Smooth muscle cell (in vitro differentiated cells): ENCODE measurements at regions not wholly inside any gene's neighbourhood (a gene's known extent, or its start where the extent isn't known, plus 50 kb on each side); places are given as distances from the start of the nearest gene placed in this dataset.

Experiments used
- DNase-seq: peaks from one replicate; lab custom pipeline; 2025; ENCODE audit not compliant: unreplicated experiment; lab: John Stamatoyannopoulos, UW
- H2AFZ ChIP-seq: fragments of 200-600 bp; sonication (generic); 2 replicates; pipeline ENCODE4 v1.6.0; 2016; ENCODE audit warnings: antibody characterized with exemption, low read depth, mild to moderate bottlenecking
- H3F3A ChIP-seq: fragments of 200-600 bp; sonication (generic); 2 replicates; pipeline ENCODE4 v1.6.0; 2017; ENCODE audit warnings: antibody characterized with exemption, low read depth
- H3K27ac ChIP-seq: fragments of 200-600 bp; sonication (generic); 2 replicates; pipeline ENCODE4 v1.5.1; 2016; ENCODE audit warnings: low read depth, mild to moderate bottlenecking
- H3K27me3 ChIP-seq: fragments of 200-600 bp; sonication (generic); 2 replicates; pipeline ENCODE4 v1.6.1; 2016; ENCODE audit warnings: low read depth, mild to moderate bottlenecking
- H3K36me3 ChIP-seq: fragments of 200-600 bp; sonication (generic); 2 replicates; pipeline ENCODE4 v1.5.1; 2016; ENCODE audit warnings: low read depth
- H3K4me1 ChIP-seq: fragments of 200-600 bp; sonication (generic); 2 replicates; pipeline ENCODE4 v1.5.1; 2016; ENCODE audit warnings: low read depth
- H3K4me2 ChIP-seq: fragments of 200-600 bp; sonication (generic); 2 replicates; pipeline ENCODE4 v1.6.0; 2016; ENCODE audit warnings: mild to moderate bottlenecking
- H3K4me3 ChIP-seq: fragments of 200-600 bp; sonication (generic); 2 replicates; pipeline ENCODE4 v1.5.1; 2016; ENCODE audit warnings: mild to moderate bottlenecking
- H3K79me2 ChIP-seq: fragments of 200-600 bp; sonication (generic); 2 replicates; pipeline ENCODE4 v1.6.0; 2016; ENCODE audit warnings: low read depth, mild to moderate bottlenecking
- H3K9ac ChIP-seq: fragments of 200-600 bp; sonication (generic); 2 replicates; pipeline ENCODE4 v1.6.0; 2016; ENCODE audit warnings: low read depth
- H3K9me3 ChIP-seq: fragments of 200-600 bp; sonication (generic); replicated peaks from 2 replicates; pipeline ENCODE4 v1.5.1; 2016; ENCODE audit warnings: low read depth
- H4K20me1 ChIP-seq: fragments of 200-600 bp; sonication (generic); 2 replicates; pipeline ENCODE4 v1.6.0; 2016; ENCODE audit warnings: low read depth
- WGBS: methylation state at CpG from one replicate; pipeline ENCODE4 v1.1.7; 2016; ENCODE audit warnings: low lambda C conversion rate; 5-methylcytosine and 5-hydroxymethylcytosine counted together
- TF ChIP-seq, protein P1 (sequence below): fragments of 200-600 bp; sonication (generic); IDR thresholded peaks from 2 replicates; pipeline ENCODE4 v1.5.1; 2017; ENCODE audit warnings: borderline replicate concordance, mild to moderate bottlenecking, antibody characterized with exemption; ENCODE audit not compliant: insufficient read depth, poor library complexity, severe bottlenecking

DNA sequence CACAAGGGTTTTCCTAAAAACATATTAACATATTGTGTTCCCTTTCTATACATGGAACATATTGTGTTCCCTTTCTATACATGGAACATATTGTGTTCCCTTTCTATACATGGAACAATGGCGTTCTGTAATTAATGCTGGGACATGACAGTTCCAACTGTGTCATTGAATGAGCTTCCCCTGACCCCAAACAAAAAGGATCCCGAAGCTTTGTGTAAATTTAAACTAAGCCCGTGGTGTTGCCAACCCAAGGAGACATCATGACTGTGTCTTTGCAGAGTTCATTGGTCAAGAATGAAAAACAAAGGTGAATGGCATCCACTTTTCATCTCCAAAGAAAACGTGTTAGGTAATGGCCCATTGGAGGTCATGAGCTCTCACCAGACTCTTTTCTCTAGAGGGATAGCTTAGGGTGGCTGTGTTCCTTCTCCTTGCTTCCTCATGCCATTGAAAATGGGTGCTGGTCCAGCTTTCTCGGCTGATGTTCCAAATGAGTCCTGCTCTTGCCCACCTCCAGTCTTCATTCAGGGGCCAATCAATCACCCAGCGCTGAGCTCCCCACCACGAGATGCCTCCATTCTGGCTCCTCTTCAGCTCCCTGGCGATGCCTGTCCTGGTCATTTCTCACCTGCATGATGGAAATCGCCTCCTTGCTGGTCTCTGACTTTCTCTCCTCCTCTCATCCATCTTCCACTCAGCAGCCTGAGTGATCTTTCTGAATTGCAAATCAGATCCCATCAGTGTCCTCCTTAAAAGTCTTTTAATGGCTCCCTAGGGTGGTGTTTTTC is 156.1 kb downstream of the VRK1 start:
- Histone ChIP-seq H3K36me3 (no peaks in the 10 kb centered on the region), H3F3A (no peaks in the 10 kb centered on the region), H3K4me1 (no peaks in the 10 kb centered on the region), H3K9ac (no peak overlapping the region), H4K20me1 (no peaks in the 10 kb centered on the region), H2AFZ (no peak overlapping the region), H3K4me2 (no peak overlapping the region), H3K27ac (no peak overlapping the region), H3K27me3 (no peaks in the 10 kb centered on the region), H3K9me3 (no peaks in the 10 kb centered on the region), H3K79me2 (no peaks in the 10 kb centered on the region), H3K4me3 (no peak overlapping the region)
- TF ChIP-seq, protein P1, sequence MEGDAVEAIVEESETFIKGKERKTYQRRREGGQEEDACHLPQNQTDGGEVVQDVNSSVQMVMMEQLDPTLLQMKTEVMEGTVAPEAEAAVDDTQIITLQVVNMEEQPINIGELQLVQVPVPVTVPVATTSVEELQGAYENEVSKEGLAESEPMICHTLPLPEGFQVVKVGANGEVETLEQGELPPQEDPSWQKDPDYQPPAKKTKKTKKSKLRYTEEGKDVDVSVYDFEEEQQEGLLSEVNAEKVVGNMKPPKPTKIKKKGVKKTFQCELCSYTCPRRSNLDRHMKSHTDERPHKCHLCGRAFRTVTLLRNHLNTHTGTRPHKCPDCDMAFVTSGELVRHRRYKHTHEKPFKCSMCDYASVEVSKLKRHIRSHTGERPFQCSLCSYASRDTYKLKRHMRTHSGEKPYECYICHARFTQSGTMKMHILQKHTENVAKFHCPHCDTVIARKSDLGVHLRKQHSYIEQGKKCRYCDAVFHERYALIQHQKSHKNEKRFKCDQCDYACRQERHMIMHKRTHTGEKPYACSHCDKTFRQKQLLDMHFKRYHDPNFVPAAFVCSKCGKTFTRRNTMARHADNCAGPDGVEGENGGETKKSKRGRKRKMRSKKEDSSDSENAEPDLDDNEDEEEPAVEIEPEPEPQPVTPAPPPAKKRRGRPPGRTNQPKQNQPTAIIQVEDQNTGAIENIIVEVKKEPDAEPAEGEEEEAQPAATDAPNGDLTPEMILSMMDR: no peak
- 93% methylated on average over 9 of the region's 9 CpGs for WGBS
- DNase-seq: no peak

DNA sequence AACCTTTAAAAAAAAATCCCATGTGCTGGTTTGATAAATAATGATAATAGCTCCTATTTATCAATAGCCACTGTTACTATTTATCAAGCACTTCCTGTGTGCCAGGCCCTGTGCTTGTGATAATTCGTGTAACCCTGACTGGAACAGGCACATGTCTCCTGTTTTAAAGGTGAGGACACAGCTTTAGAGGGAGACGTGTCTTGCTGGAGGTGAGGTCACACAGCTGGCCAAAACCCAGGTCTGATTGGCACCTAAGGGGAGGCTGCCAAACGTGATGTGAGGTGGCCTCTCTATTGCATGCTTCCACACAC is 156.6 kb downstream of the VRK1 start:
- Histone ChIP-seq H3K9ac (no peak overlapping the region), H3K79me2 (no peaks in the 10 kb centered on the region), H3K27me3 (no peaks in the 10 kb centered on the region), H3K36me3 (no peaks in the 10 kb centered on the region), H3F3A (no peaks in the 10 kb centered on the region), H3K9me3 (no peaks in the 10 kb centered on the region), H2AFZ (no peak overlapping the region), H3K4me3 (no peak overlapping the region), H3K4me2 (no peak overlapping the region), H4K20me1 (no peaks in the 10 kb centered on the region), H3K4me1 (no peaks in the 10 kb centered on the region), H3K27ac (no peak overlapping the region)
- TF ChIP-seq, protein P1: no peak
- no peak for DNase-seq
- 91% methylated on average over 3 of the region's 3 CpGs for WGBS

DNA sequence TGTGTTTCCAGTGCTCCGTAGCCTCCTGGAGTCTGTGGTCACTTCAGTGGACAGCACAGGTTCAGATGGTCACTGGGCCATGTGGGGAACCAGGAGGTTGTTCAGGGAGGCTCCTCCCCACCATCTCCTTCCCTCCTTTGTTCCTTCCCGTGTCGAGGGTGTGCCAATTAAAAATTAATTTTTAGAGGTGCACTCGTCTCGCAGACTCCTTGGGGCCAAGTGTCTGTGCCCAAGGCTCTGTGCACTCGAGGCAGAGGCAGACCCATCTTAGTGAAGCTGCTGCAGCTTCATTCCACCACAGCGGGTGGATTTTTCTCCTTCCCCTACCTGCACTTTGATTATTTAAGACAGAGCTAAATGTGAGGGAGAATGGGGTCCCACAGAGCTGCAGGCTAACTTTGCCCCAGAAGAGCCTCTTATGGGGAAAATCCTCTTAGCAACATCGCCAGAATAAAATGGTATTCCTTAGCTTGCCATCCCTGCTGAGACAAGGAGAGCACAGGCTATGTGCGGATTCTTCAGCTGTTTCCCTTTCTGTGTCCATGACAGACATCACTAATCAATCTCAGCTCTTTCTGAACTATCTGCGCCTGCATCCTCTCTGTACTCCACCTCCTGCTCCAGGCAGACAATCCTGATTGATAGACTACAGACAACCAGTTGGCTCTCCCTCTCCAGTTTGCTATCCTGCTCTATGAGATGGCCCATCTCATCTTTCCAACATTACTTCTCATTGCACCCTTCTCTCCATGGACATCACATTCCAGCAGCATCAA is 159.5 kb downstream of the VRK1 start:
- Histone ChIP-seq H3K36me3 (no peaks in the 10 kb centered on the region), H3K9ac (no peak overlapping the region), H3K9me3 (no peaks in the 10 kb centered on the region), H3K27me3 (no peaks in the 10 kb centered on the region), H3K27ac (no peak overlapping the region), H3K79me2 (no peaks in the 10 kb centered on the region), H2AFZ (no peak overlapping the region), H3K4me2 (no peak overlapping the region), H3K4me3 (no peak overlapping the region), H3K4me1 (no peaks in the 10 kb centered on the region), H4K20me1 (no peaks in the 10 kb centered on the region), H3F3A (no peaks in the 10 kb centered on the region)
- 94% methylated on average over 10 of the region's 10 CpGs for WGBS
- TF ChIP-seq, protein P1: no peak
- DNase-seq: no peak
